HEK293 (cell line): ENCODE measurements at regions not wholly inside any gene's neighbourhood (a gene's known extent, or its start where the extent isn't known, plus 50 kb on each side); places are given as distances from the start of the nearest gene placed in this dataset.

ENCODE experiments used
- CTCF ChIA-PET: fragments of 350-600 bp; formaldehyde crosslinking; extraction: SDS; loops from one replicate; lab custom pipeline; 2021; ENCODE audit warnings: antibody characterized with exemption; lab: Yijun Ruan, JAX
- POLR2A ChIA-PET: fragments of 300-600 bp; formaldehyde crosslinking; extraction: SDS; loops from one replicate; lab custom pipeline; 2020; ENCODE audit warnings: antibody characterized with exemption, inconsistent platforms; lab: Yijun Ruan, JAX
- H3K27ac ChIP-seq: fragments of 200-500 bp; sonication (Bioruptor generic); 2 replicates; pipeline ENCODE4 v1.5.1; 2014; ENCODE audit warnings: low read depth, low read length, control low read depth, inconsistent platforms; ENCODE audit errors: extremely low read depth
- H3K36me3 ChIP-seq, 2 experiments: fragments of 200-500 bp in 1 of 2; sonication (Bioruptor generic) in 1 of 2; 1 replicate in 1 of 2; 2 replicates in 1 of 2; pipeline ENCODE4 v1.5.1; 2014 to 2017; ENCODE audit warnings: inconsistent platforms in 2 of 2, low read length in 2 of 2; ENCODE audit not compliant: control insufficient read depth in 2 of 2, insufficient read depth in 1 of 2
- H3K4me1 ChIP-seq: fragments of 200-500 bp; sonication (Bioruptor generic); 2 replicates; pipeline ENCODE4 v1.5.1; 2014; ENCODE audit warnings: mild to moderate bottlenecking, low read length, inconsistent platforms; ENCODE audit not compliant: control insufficient read depth, insufficient read depth
- H3K4me3 ChIP-seq: 2 replicates; pipeline ENCODE4 v1.5.1; 2011; ENCODE audit warnings: low read depth, mild to moderate bottlenecking, control low read depth, low read length, moderate library complexity
- H3K9me3 ChIP-seq: fragments of 200-500 bp; sonication (Bioruptor generic); 2 replicates; pipeline ENCODE4 v1.5.1; 2014; ENCODE audit warnings: low read depth, low read length, inconsistent platforms; ENCODE audit not compliant: control insufficient read depth, insufficient read depth
- BCL6B ChIP-seq: fragments of 450-650 bp; formaldehyde crosslinking; IDR thresholded peaks from 2 replicates; pipeline ENCODE4 v1.5.1; 2017; ENCODE audit warnings: missing biosample characterization, missing genetic modification characterization
- GLIS1 ChIP-seq: fragments of 450-650 bp; formaldehyde crosslinking; IDR thresholded peaks from 2 replicates; pipeline ENCODE4 v1.5.1; 2016; ENCODE audit warnings: missing biosample characterization, missing genetic modification characterization
- HIC1 ChIP-seq: fragments of 450-650 bp; formaldehyde crosslinking; IDR thresholded peaks from 2 replicates; pipeline ENCODE4 v1.5.1; 2016; ENCODE audit warnings: missing biosample characterization, missing genetic modification characterization
- KLF1 ChIP-seq: fragments of 450-650 bp; formaldehyde crosslinking; IDR thresholded peaks from 2 replicates; pipeline ENCODE4 v1.5.1; 2016; ENCODE audit warnings: missing biosample characterization, missing genetic modification characterization
- KLF16 ChIP-seq: fragments of 450-650 bp; formaldehyde crosslinking; IDR thresholded peaks from 2 replicates; pipeline ENCODE4 v1.5.1; 2017; ENCODE audit warnings: missing biosample characterization, missing genetic modification characterization
- WT1 ChIP-seq: fragments of 450-650 bp; formaldehyde crosslinking; IDR thresholded peaks from 2 replicates; pipeline ENCODE4 v1.5.1; 2016; ENCODE audit warnings: missing biosample characterization, missing genetic modification characterization
- ZBTB8A ChIP-seq: fragments of 450-650 bp; formaldehyde crosslinking; IDR thresholded peaks from 2 replicates; pipeline ENCODE4 v1.5.1; 2016; ENCODE audit warnings: missing biosample characterization, missing genetic modification characterization
- ZNF148 ChIP-seq: fragments of 450-650 bp; formaldehyde crosslinking; IDR thresholded peaks from 2 replicates; pipeline ENCODE4 v1.5.0; 2017; ENCODE audit warnings: missing biosample characterization, missing genetic modification characterization, borderline replicate concordance
- ZNF157 ChIP-seq: fragments of 450-650 bp; formaldehyde crosslinking; IDR thresholded peaks from 2 replicates; pipeline ENCODE4 v1.5.1; 2016; ENCODE audit warnings: missing biosample characterization, missing genetic modification characterization
- ZNF280D ChIP-seq: fragments of 450-650 bp; formaldehyde crosslinking; IDR thresholded peaks from 2 replicates; pipeline ENCODE4 v1.5.1; 2016; ENCODE audit warnings: missing biosample characterization, missing genetic modification characterization
- ZNF324 ChIP-seq: fragments of 450-650 bp; formaldehyde crosslinking; IDR thresholded peaks from 2 replicates; pipeline ENCODE4 v1.5.1; 2016; ENCODE audit warnings: missing biosample characterization, missing genetic modification characterization
- ZNF366 ChIP-seq: fragments of 450-650 bp; formaldehyde crosslinking; conservative IDR thresholded peaks from 2 replicates; pipeline ENCODE4 v1.5.1; 2016; ENCODE audit warnings: missing biosample characterization, missing genetic modification characterization
- ZNF48 ChIP-seq: fragments of 450-650 bp; formaldehyde crosslinking; IDR thresholded peaks from 2 replicates; pipeline ENCODE4 v1.5.1; 2016; ENCODE audit warnings: missing biosample characterization, missing genetic modification characterization
- ZNF514 ChIP-seq: fragments of 450-650 bp; formaldehyde crosslinking; IDR thresholded peaks from 2 replicates; pipeline ENCODE4 v1.5.1; 2016; ENCODE audit warnings: missing biosample characterization, missing genetic modification characterization
- ZNF571 ChIP-seq: fragments of 450-650 bp; formaldehyde crosslinking; IDR thresholded peaks from 2 replicates; pipeline ENCODE4 v1.5.0; 2017; ENCODE audit warnings: missing biosample characterization, missing genetic modification characterization
- ZNF629 ChIP-seq: fragments of 450-650 bp; formaldehyde crosslinking; IDR thresholded peaks from 2 replicates; pipeline ENCODE4 v1.5.1; 2017; ENCODE audit warnings: missing biosample characterization, missing genetic modification characterization
- ZNF747 ChIP-seq: fragments of 450-650 bp; formaldehyde crosslinking; IDR thresholded peaks from 2 replicates; pipeline ENCODE4 v1.5.1; 2016; ENCODE audit warnings: missing biosample characterization, missing genetic modification characterization
- ZNF791 ChIP-seq: fragments of 450-650 bp; formaldehyde crosslinking; IDR thresholded peaks from 2 replicates; pipeline ENCODE4 v1.5.1; 2016; ENCODE audit warnings: missing biosample characterization, missing genetic modification characterization
- ZSCAN23 ChIP-seq: fragments of 450-650 bp; formaldehyde crosslinking; IDR thresholded peaks from 2 replicates; pipeline ENCODE4 v1.5.1; 2016; ENCODE audit warnings: missing biosample characterization, missing genetic modification characterization

- TF ChIP-seq ZNF280D (tag by site-specific recombination) = no peak
- no peak for TF ChIP-seq ZNF48 (tag by site-specific recombination)
- no peak for TF ChIP-seq ZNF324 (tag by site-specific recombination)
- no peak for TF ChIP-seq ZNF747
- TF ChIP-seq ZNF571 (tag by site-specific recombination) = no peak
- no peak for TF ChIP-seq ZNF148 (tag by site-specific recombination)
- TF ChIP-seq GLIS1 (tag by site-specific recombination) = no peak
- no peak for TF ChIP-seq ZNF514 (tag by site-specific recombination)
- TF ChIP-seq BCL6B = no peak
- TF ChIP-seq ZSCAN23 (tag by site-specific recombination) = no peak
- no peak for TF ChIP-seq ZNF791
- TF ChIP-seq KLF1 = no peak
- no peak for TF ChIP-seq KLF16 (tag by site-specific recombination)
- no peak for TF ChIP-seq ZNF366 (tag by site-specific recombination)
- no peak for TF ChIP-seq ZBTB8A
Measured at GRCh38 chr6:169906004-169906687, 154.7 kb downstream of the ERMARD start (continued).

- Histone ChIP-seq H3K4me1 (no peaks in the 10 kb centered on the region), H3K27ac (no peak overlapping the region), H3K9me3 (no peaks in the 10 kb centered on the region), H3K4me3 (no peak overlapping the region), H3K36me3 (no peaks in the 10 kb centered on the region)
- ChIA-PET CTCF (interaction anchor here (1.9 kb wide), 1 partner anchor 74 kb away, joined by 5 read pairs; no protein-coding TSS in a partner anchor), POLR2A (interaction anchor here (0.6 kb wide), 1 partner anchor 38 kb away, joined by 3 read pairs; no protein-coding TSS in a partner anchor)
- peak; percentile 45 for TF ChIP-seq ZNF629 (tag by site-specific recombination)
- TF ChIP-seq WT1 = no peak
- TF ChIP-seq ZNF157 = no peak
- peak; percentile 17; the same call in 1 of the 2 replicates for TF ChIP-seq HIC1 (tag by site-specific recombination)
Measured at GRCh38 chr6:169905041-169905807, 153.8 kb downstream of the ERMARD start.
